ENCODE measurements at regions not wholly inside any gene's neighbourhood (a gene's known extent, or its start where the extent isn't known, plus 50 kb on each side); places are given as distances from the start of the nearest gene placed in this dataset.

- Histone ChIP-seq H3K27ac (ENCODE audit: low read length) (no peak overlapping the region), H3K4me1 (ENCODE audit: insufficient read depth, low read length) (no peaks in the 10 kb centered on the region), H3K4me3 (ENCODE audit: low read length) (no peak overlapping the region), H3K27me3 (ENCODE audit: insufficient read depth, low read length) (no peaks in the 10 kb centered on the region), H3K36me3 (ENCODE audit: insufficient read depth, low read depth, low read length) (no peaks in the 10 kb centered on the region), H3K9me3 (ENCODE audit: insufficient read depth, low read depth, low read length) (no peaks in the 10 kb centered on the region), H3K9ac (ENCODE audit: low read depth, low read length) (no peak overlapping the region)
These were observed 75.3 kb upstream of the ACP3 start for GRCh38 chr3:132241776-132242514.

GRCh38 chr3:132242790-132243189 lies 74.4 kb upstream of the ACP3 start:
- no peaks in the 10 kb centered on the region for H3K9me3 ChIP-seq (ENCODE audit: insufficient read depth, low read depth, low read length)
- H3K36me3 ChIP-seq (ENCODE audit: insufficient read depth, low read depth, low read length): no peaks in the 10 kb centered on the region
- H3K27ac ChIP-seq (ENCODE audit: low read length): no peak overlapping the region
- no peaks in the 10 kb centered on the region for H3K4me1 ChIP-seq (ENCODE audit: insufficient read depth, low read length)
- no peaks in the 10 kb centered on the region for H3K27me3 ChIP-seq (ENCODE audit: insufficient read depth, low read length)
- H3K4me3 ChIP-seq (ENCODE audit: low read length): no peak overlapping the region
- no peak overlapping the region for H3K9ac ChIP-seq (ENCODE audit: low read depth, low read length)

GRCh38 chr3:132245552-132246142 lies 71.6 kb upstream of the ACP3 start:
- H3K4me1 ChIP-seq (ENCODE audit: insufficient read depth, low read length): no peaks in the 10 kb centered on the region
- H3K4me3 ChIP-seq (ENCODE audit: low read length): no peak overlapping the region
- no peaks in the 10 kb centered on the region for H3K27me3 ChIP-seq (ENCODE audit: insufficient read depth, low read length)
- no peaks in the 10 kb centered on the region for H3K36me3 ChIP-seq (ENCODE audit: insufficient read depth, low read depth, low read length)
- no peaks in the 10 kb centered on the region for H3K9me3 ChIP-seq (ENCODE audit: insufficient read depth, low read depth, low read length)
- H3K27ac ChIP-seq (ENCODE audit: low read length): no peak overlapping the region
- H3K9ac ChIP-seq (ENCODE audit: low read depth, low read length): no peak overlapping the region

- H3K9ac ChIP-seq (ENCODE audit: low read depth, low read length): no peak overlapping the region
- no peaks in the 10 kb centered on the region for H3K4me1 ChIP-seq (ENCODE audit: insufficient read depth, low read length)
- H3K4me3 ChIP-seq (ENCODE audit: low read length): no peak overlapping the region
- no peaks in the 10 kb centered on the region for H3K9me3 ChIP-seq (ENCODE audit: insufficient read depth, low read depth, low read length)
- no peak overlapping the region for H3K27ac ChIP-seq (ENCODE audit: low read length)
- H3K36me3 ChIP-seq (ENCODE audit: insufficient read depth, low read depth, low read length): no peaks in the 10 kb centered on the region
- no peaks in the 10 kb centered on the region for H3K27me3 ChIP-seq (ENCODE audit: insufficient read depth, low read length)
These were observed 71.0 kb upstream of the ACP3 start for GRCh38 chr3:132246212-132246611.

- no peak overlapping the region for H3K4me3 ChIP-seq (ENCODE audit: low read length)
- H3K27me3 ChIP-seq (ENCODE audit: insufficient read depth, low read length): no peaks in the 10 kb centered on the region
- H3K27ac ChIP-seq (ENCODE audit: low read length): no peak overlapping the region
- no peaks in the 10 kb centered on the region for H3K36me3 ChIP-seq (ENCODE audit: insufficient read depth, low read depth, low read length)
- no peak overlapping the region for H3K9ac ChIP-seq (ENCODE audit: low read depth, low read length)
- H3K4me1 ChIP-seq (ENCODE audit: insufficient read depth, low read length): no peaks in the 10 kb centered on the region
- H3K9me3 ChIP-seq (ENCODE audit: insufficient read depth, low read depth, low read length): no peaks in the 10 kb centered on the region
These were observed 70.0 kb upstream of the ACP3 start for GRCh38 chr3:132247211-132247610.

- no peak overlapping the region for H3K27ac ChIP-seq (ENCODE audit: low read length)
- no peaks in the 10 kb centered on the region for H3K9me3 ChIP-seq (ENCODE audit: insufficient read depth, low read depth, low read length)
These were observed 68.7 kb upstream of the ACP3 start for GRCh38 chr3:132248490-132248889.

GRCh38 chr3:132253262-132253878 lies 63.8 kb upstream of the ACP3 start:
- H3K27ac ChIP-seq (ENCODE audit: low read length): no peak overlapping the region
- no peak overlapping the region for H3K9ac ChIP-seq (ENCODE audit: low read depth, low read length)
- peaks cover 4% of the 10 kb centered on the region; the same call in 1 of the 2 replicates for H3K4me1 ChIP-seq (ENCODE audit: insufficient read depth, low read length)
- H3K36me3 ChIP-seq (ENCODE audit: insufficient read depth, low read depth, low read length): no peaks in the 10 kb centered on the region
- no peaks in the 10 kb centered on the region for H3K27me3 ChIP-seq (ENCODE audit: insufficient read depth, low read length)
- no peak overlapping the region for H3K4me3 ChIP-seq (ENCODE audit: low read length)
- no peaks in the 10 kb centered on the region for H3K9me3 ChIP-seq (ENCODE audit: insufficient read depth, low read depth, low read length)

More at GRCh38 chr3:132248490-132248889, 68.7 kb upstream of the ACP3 start:
- H3K4me1 ChIP-seq (ENCODE audit: insufficient read depth, low read length): no peaks in the 10 kb centered on the region
- no peaks in the 10 kb centered on the region for H3K36me3 ChIP-seq (ENCODE audit: insufficient read depth, low read depth, low read length)
- H3K27me3 ChIP-seq (ENCODE audit: insufficient read depth, low read length): no peaks in the 10 kb centered on the region
- H3K9ac ChIP-seq (ENCODE audit: low read depth, low read length): no peak overlapping the region
- H3K4me3 ChIP-seq (ENCODE audit: low read length): no peak overlapping the region

- no peak overlapping the region for H3K27ac ChIP-seq (ENCODE audit: low read length)
- no peaks in the 10 kb centered on the region for H3K36me3 ChIP-seq (ENCODE audit: insufficient read depth, low read depth, low read length)
- H3K4me1 ChIP-seq (ENCODE audit: insufficient read depth, low read length): peaks cover 4% of the 10 kb centered on the region; the same call in 1 of the 2 replicates
- H3K27me3 ChIP-seq (ENCODE audit: insufficient read depth, low read length): no peaks in the 10 kb centered on the region
- H3K9me3 ChIP-seq (ENCODE audit: insufficient read depth, low read depth, low read length): no peaks in the 10 kb centered on the region
- H3K4me3 ChIP-seq (ENCODE audit: low read length): no peak overlapping the region
- no peak overlapping the region for H3K9ac ChIP-seq (ENCODE audit: low read depth, low read length)
These were observed 63.0 kb upstream of the ACP3 start for GRCh38 chr3:132254076-132254755.

GRCh38 chr3:132255041-132255745 lies 62.0 kb upstream of the ACP3 start:
- no peak overlapping the region for H3K4me3 ChIP-seq (ENCODE audit: low read length)
- H3K4me1 ChIP-seq (ENCODE audit: insufficient read depth, low read length): peaks cover 4% of the 10 kb centered on the region; the same call in 1 of the 2 replicates
- no peak overlapping the region for H3K27ac ChIP-seq (ENCODE audit: low read length)
- H3K27me3 ChIP-seq (ENCODE audit: insufficient read depth, low read length): no peaks in the 10 kb centered on the region
- no peak overlapping the region for H3K9ac ChIP-seq (ENCODE audit: low read depth, low read length)
- H3K36me3 ChIP-seq (ENCODE audit: insufficient read depth, low read depth, low read length): no peaks in the 10 kb centered on the region
- H3K9me3 ChIP-seq (ENCODE audit: insufficient read depth, low read depth, low read length): no peaks in the 10 kb centered on the region

- Histone ChIP-seq H3K4me1 (ENCODE audit: insufficient read depth, low read length) (peaks cover 4% of the 10 kb centered on the region; the same call in 1 of the 2 replicates), H3K4me3 (ENCODE audit: low read length) (no peak overlapping the region), H3K27me3 (ENCODE audit: insufficient read depth, low read length) (no peaks in the 10 kb centered on the region), H3K36me3 (ENCODE audit: insufficient read depth, low read depth, low read length) (no peaks in the 10 kb centered on the region), H3K27ac (ENCODE audit: low read length) (no peak overlapping the region), H3K9ac (ENCODE audit: low read depth, low read length) (no peak overlapping the region), H3K9me3 (ENCODE audit: insufficient read depth, low read depth, low read length) (no peaks in the 10 kb centered on the region)
These were observed 60.2 kb upstream of the ACP3 start for GRCh38 chr3:132256989-132257388.

- H3K36me3 ChIP-seq (ENCODE audit: insufficient read depth, low read depth, low read length): no peaks in the 10 kb centered on the region
- no peaks in the 10 kb centered on the region for H3K9me3 ChIP-seq (ENCODE audit: insufficient read depth, low read depth, low read length)
- H3K27me3 ChIP-seq (ENCODE audit: insufficient read depth, low read length): no peaks in the 10 kb centered on the region
- H3K4me1 ChIP-seq (ENCODE audit: insufficient read depth, low read length): peaks cover 4% of the 10 kb centered on the region; the same call in 1 of the 2 replicates
- H3K27ac ChIP-seq (ENCODE audit: low read length): no peak overlapping the region
- H3K9ac ChIP-seq (ENCODE audit: low read depth, low read length): no peak overlapping the region
- H3K4me3 ChIP-seq (ENCODE audit: low read length): no peak overlapping the region
These were observed 55.7 kb upstream of the ACP3 start for GRCh38 chr3:132261506-132261905.
